ENCODE measurements at regions not wholly inside any gene's neighbourhood (a gene's known extent, or its start where the extent isn't known, plus 50 kb on each side); places are given as distances from the start of the nearest gene placed in this dataset.

DNA sequence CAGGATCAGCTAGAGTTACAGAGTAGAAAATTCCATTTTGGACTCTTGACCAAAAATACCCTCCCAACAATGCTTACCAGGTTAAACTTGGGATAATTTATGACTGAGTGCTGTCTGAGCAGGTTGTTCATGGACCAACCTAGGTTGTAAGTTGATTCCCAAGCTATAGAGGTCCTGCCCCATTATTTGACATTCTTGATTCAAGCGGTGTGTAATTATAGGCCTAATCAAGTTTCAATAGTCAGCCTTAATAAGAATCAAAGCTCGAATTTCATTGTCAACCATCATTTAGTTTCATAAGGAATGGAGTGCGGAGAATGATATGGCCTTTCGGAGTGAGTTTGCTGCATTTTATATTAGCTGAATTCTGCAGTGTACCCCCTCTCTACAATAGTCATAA, 152.8 kb upstream of the FIGN start:
- H3K4me3 Mint-ChIP-seq = no peak overlapping the region
- no peaks in the 10 kb centered on the region for H3K4me1 Mint-ChIP-seq
- H3K27me3 Mint-ChIP-seq = no peaks in the 10 kb centered on the region
- DNase-seq = no peak
- no peak overlapping the region for H3K27ac Mint-ChIP-seq
- peaks cover 6% of the 10 kb centered on the region for H3K9me3 Mint-ChIP-seq
- CTCF ChIA-PET = no interaction called here
- POLR2A ChIA-PET = no interaction called here
- no peaks in the 10 kb centered on the region for H3K36me3 Mint-ChIP-seq (ENCODE audit: low read depth)

DNA sequence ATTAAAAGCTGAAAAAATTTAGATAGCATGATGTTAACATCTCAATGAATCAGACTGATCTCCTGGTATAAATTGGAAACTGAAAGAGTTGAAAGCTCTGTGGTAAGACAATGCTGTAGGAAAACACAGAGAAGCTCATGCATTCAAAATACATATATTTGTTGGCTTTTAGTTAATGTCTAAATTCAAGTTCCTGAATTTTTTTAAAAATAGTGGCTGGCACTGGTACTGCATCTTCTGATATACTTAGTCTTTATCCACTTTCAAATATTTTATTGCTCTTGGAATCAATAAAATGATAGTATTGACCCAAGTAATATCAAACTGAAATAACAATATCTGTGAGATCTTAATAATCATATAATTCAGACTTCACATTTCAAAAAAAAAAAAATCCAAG, 151.4 kb upstream of the FIGN start:
- Mint-ChIP-seq H3K4me1 (no peaks in the 10 kb centered on the region), H3K9me3 (no peaks in the 10 kb centered on the region), H3K27ac (no peak overlapping the region)

GRCh38 chr2:163884416-163884815, 148.6 kb upstream of the FIGN start:
- Mint-ChIP-seq H3K36me3 (ENCODE audit: low read depth) (no peaks in the 10 kb centered on the region), H3K9me3 (no peaks in the 10 kb centered on the region), H3K27me3 (no peaks in the 10 kb centered on the region), H3K4me3 (no peak overlapping the region), H3K27ac (no peak overlapping the region), H3K4me1 (no peaks in the 10 kb centered on the region)
- no peak for DNase-seq
- ChIA-PET POLR2A (no interaction called here), CTCF (no interaction called here)

More for the DNA sequence above, 151.4 kb upstream of the FIGN start:
- POLR2A ChIA-PET = no interaction called here
- no peak for DNase-seq
- Mint-ChIP-seq H3K27me3 (no peaks in the 10 kb centered on the region), H3K36me3 (ENCODE audit: low read depth) (no peaks in the 10 kb centered on the region), H3K4me3 (no peak overlapping the region)
- CTCF ChIA-PET = no interaction called here

DNA sequence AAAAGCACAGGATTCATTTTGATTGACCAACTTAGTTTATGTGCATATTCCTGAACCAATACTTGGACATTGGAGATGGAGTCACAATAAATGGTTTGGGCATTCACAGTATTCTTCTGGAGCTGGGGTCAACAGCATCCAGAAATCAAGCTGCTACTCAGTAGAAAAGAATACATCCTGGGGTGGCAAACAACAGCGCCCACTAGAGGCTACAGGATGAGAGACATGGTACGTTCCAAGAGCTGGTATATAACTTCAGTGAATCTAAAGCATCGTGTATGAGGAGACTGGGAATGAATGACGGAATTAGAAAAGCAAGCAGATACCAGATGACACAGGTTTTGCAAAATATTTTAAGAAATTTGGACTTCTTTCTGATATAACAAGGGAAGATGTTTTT, 142.9 kb upstream of the FIGN start:
- POLR2A ChIA-PET = no interaction called here
- Mint-ChIP-seq H3K9me3 (no peaks in the 10 kb centered on the region), H3K4me3 (no peak overlapping the region), H3K27me3 (no peaks in the 10 kb centered on the region), H3K27ac (no peak overlapping the region), H3K4me1 (no peaks in the 10 kb centered on the region), H3K36me3 (ENCODE audit: low read depth) (no peaks in the 10 kb centered on the region)
- no peak for DNase-seq
- CTCF ChIA-PET = no interaction called here

- H3K27ac Mint-ChIP-seq = no peak overlapping the region
- no peak for DNase-seq
- ChIA-PET CTCF (no interaction called here), POLR2A (no interaction called here)
- H3K4me1 Mint-ChIP-seq = no peaks in the 10 kb centered on the region
- no peaks in the 10 kb centered on the region for H3K9me3 Mint-ChIP-seq
- no peaks in the 10 kb centered on the region for H3K27me3 Mint-ChIP-seq
- H3K4me3 Mint-ChIP-seq = no peak overlapping the region
- H3K36me3 Mint-ChIP-seq (ENCODE audit: low read depth) = no peaks in the 10 kb centered on the region
Measured at GRCh38 chr2:163877316-163877715, 141.5 kb upstream of the FIGN start.

GRCh38 chr2:163863073-163863472, 127.3 kb upstream of the FIGN start:
- Mint-ChIP-seq H3K9me3 (peaks cover 3% of the 10 kb centered on the region), H3K4me3 (no peak overlapping the region), H3K36me3 (ENCODE audit: low read depth) (no peaks in the 10 kb centered on the region), H3K27ac (no peak overlapping the region), H3K27me3 (no peaks in the 10 kb centered on the region), H3K4me1 (no peaks in the 10 kb centered on the region)
- ChIA-PET CTCF (no interaction called here), POLR2A (no interaction called here)
- no peak for DNase-seq

- POLR2A ChIA-PET = no interaction called here
- no peak for DNase-seq
- Mint-ChIP-seq H3K27ac (no peak overlapping the region), H3K9me3 (no peaks in the 10 kb centered on the region), H3K4me3 (no peak overlapping the region), H3K27me3 (no peaks in the 10 kb centered on the region), H3K36me3 (ENCODE audit: low read depth) (no peaks in the 10 kb centered on the region), H3K4me1 (no peaks in the 10 kb centered on the region)
- CTCF ChIA-PET = no interaction called here
Measured at GRCh38 chr2:163859951-163860350, 124.1 kb upstream of the FIGN start.

- no peak overlapping the region for H3K4me3 Mint-ChIP-seq
- H3K27me3 Mint-ChIP-seq = no peaks in the 10 kb centered on the region
- H3K4me1 Mint-ChIP-seq = no peaks in the 10 kb centered on the region
- no peaks in the 10 kb centered on the region for H3K36me3 Mint-ChIP-seq (ENCODE audit: low read depth)
- H3K27ac Mint-ChIP-seq = no peak overlapping the region
- CTCF ChIA-PET = no interaction called here
- DNase-seq = no peak
- POLR2A ChIA-PET = no interaction called here
- H3K9me3 Mint-ChIP-seq = no peaks in the 10 kb centered on the region
Measured at GRCh38 chr2:163856941-163857340, 121.1 kb upstream of the FIGN start.

DNA sequence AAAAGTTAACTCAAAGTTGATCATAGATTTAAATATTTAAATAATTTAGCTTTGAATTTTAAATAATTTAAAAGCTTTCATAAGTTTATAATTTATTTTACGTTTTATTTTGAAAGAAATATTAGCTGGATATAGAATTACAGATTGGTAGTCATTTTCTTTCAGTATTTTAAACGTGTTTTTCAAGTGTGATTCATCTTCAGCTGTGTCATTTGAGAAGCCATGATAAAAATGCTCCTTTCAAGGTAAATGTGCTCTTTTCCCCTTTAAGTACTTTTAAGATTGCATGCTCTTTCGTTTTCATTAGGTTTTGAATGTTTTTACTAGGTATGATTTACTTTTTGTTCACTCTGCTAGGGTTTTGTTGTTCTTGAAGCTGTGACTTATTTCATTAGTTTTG, 116.8 kb upstream of the FIGN start:
- Mint-ChIP-seq H3K36me3 (ENCODE audit: low read depth) (no peaks in the 10 kb centered on the region), H3K4me1 (no peaks in the 10 kb centered on the region)

GRCh38 chr2:163849756-163850435, 114.1 kb upstream of the FIGN start:
- no peaks in the 10 kb centered on the region for H3K9me3 Mint-ChIP-seq
- H3K4me3 Mint-ChIP-seq = no peak overlapping the region
- DNase-seq = no peak
- no peaks in the 10 kb centered on the region for H3K36me3 Mint-ChIP-seq (ENCODE audit: low read depth)
- POLR2A ChIA-PET = no interaction called here
- H3K27me3 Mint-ChIP-seq = no peaks in the 10 kb centered on the region
- H3K27ac Mint-ChIP-seq = no peak overlapping the region
- no peaks in the 10 kb centered on the region for H3K4me1 Mint-ChIP-seq
- CTCF ChIA-PET = no interaction called here

More for the DNA sequence above, 116.8 kb upstream of the FIGN start:
- POLR2A ChIA-PET = no interaction called here
- CTCF ChIA-PET = no interaction called here
- Mint-ChIP-seq H3K9me3 (no peaks in the 10 kb centered on the region), H3K27ac (no peak overlapping the region), H3K4me3 (no peak overlapping the region), H3K27me3 (no peaks in the 10 kb centered on the region)
- DNase-seq = no peak

- CTCF ChIA-PET = no interaction called here
- Mint-ChIP-seq H3K27me3 (no peaks in the 10 kb centered on the region), H3K4me3 (no peak overlapping the region), H3K9me3 (no peaks in the 10 kb centered on the region), H3K27ac (no peak overlapping the region), H3K36me3 (ENCODE audit: low read depth) (no peaks in the 10 kb centered on the region), H3K4me1 (no peaks in the 10 kb centered on the region)
- POLR2A ChIA-PET = no interaction called here
- DNase-seq = no peak
Measured at GRCh38 chr2:163838890-163839289, 103.1 kb upstream of the FIGN start.

GRCh38 chr2:163836167-163836566, 100.4 kb upstream of the FIGN start:
- CTCF ChIA-PET = no interaction called here
- H3K4me3 Mint-ChIP-seq = no peak overlapping the region
- POLR2A ChIA-PET = no interaction called here
- no peaks in the 10 kb centered on the region for H3K9me3 Mint-ChIP-seq
- no peaks in the 10 kb centered on the region for H3K4me1 Mint-ChIP-seq
- no peak for DNase-seq
- H3K27ac Mint-ChIP-seq = no peak overlapping the region
- no peaks in the 10 kb centered on the region for H3K27me3 Mint-ChIP-seq
- no peaks in the 10 kb centered on the region for H3K36me3 Mint-ChIP-seq (ENCODE audit: low read depth)

DNA sequence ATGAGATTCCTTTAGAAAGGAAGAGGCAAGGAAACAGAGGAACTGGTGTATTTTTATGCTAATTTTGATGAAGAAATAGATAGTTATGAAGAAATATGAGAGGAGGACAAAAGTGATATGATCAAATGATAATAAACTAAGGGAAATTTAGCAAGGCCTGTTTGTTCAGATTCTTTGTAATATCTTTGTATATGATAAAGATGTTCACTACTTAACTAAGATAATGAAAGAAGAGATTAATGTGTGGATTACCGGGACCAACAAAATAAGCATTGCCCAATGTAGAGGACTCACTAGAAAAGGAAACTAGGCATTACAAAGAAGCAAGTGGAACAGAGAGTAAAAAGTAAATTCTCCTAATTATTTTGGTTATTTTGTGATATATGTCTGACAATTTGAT, 99.0 kb upstream of the FIGN start:
- Mint-ChIP-seq H3K27ac (no peak overlapping the region), H3K9me3 (no peaks in the 10 kb centered on the region), H3K27me3 (no peaks in the 10 kb centered on the region), H3K4me1 (no peaks in the 10 kb centered on the region), H3K4me3 (no peak overlapping the region), H3K36me3 (ENCODE audit: low read depth) (no peaks in the 10 kb centered on the region)
- POLR2A ChIA-PET = no interaction called here
- CTCF ChIA-PET = no interaction called here
- no peak for DNase-seq

- Mint-ChIP-seq H3K4me1 (no peaks in the 10 kb centered on the region), H3K27ac (no peak overlapping the region), H3K9me3 (peaks cover 3% of the 10 kb centered on the region), H3K36me3 (ENCODE audit: low read depth) (no peaks in the 10 kb centered on the region), H3K27me3 (no peaks in the 10 kb centered on the region), H3K4me3 (no peak overlapping the region)
- CTCF ChIA-PET = no interaction called here
- POLR2A ChIA-PET = no interaction called here
- no peak for DNase-seq
Measured at GRCh38 chr2:163834221-163834620, 98.4 kb upstream of the FIGN start.

- Mint-ChIP-seq H3K9me3 (peaks cover 17% of the 10 kb centered on the region), H3K27ac (no peak overlapping the region), H3K4me1 (no peaks in the 10 kb centered on the region), H3K36me3 (ENCODE audit: low read depth) (no peaks in the 10 kb centered on the region), H3K4me3 (no peak overlapping the region), H3K27me3 (no peaks in the 10 kb centered on the region)
- POLR2A ChIA-PET = no interaction called here
- CTCF ChIA-PET = no interaction called here
- DNase-seq = no peak
Measured at GRCh38 chr2:163828771-163829170, 93.0 kb upstream of the FIGN start.
